LHCN-M2 (cell line): ENCODE measurements at regions not wholly inside any gene's neighbourhood (a gene's known extent, or its start where the extent isn't known, plus 50 kb on each side); places are given as distances from the start of the nearest gene placed in this dataset.

ENCODE experiments used
- DNase-seq: peaks from one replicate; pipeline ENCODE4 v3.0.0-alpha.2; 2012; ENCODE audit warnings: low read depth

GRCh38 chr3:117705011-117705410 is 995.4 kb downstream of the TUSC7 start:
- no peak for DNase-seq

GRCh38 chr3:117706037-117706436 is 996.5 kb downstream of the TUSC7 start:
- peak; percentile 73 for DNase-seq

GRCh38 chr3:117706756-117707155 is 997.2 kb downstream of the TUSC7 start:
- peak; percentile 16 for DNase-seq

GRCh38 chr3:117708601-117709000 is 999.0 kb downstream of the TUSC7 start:
- no peak for DNase-seq

GRCh38 chr3:117709108-117709507 is 999.5 kb downstream of the TUSC7 start:
- no peak for DNase-seq

- no peak for DNase-seq
These were observed 1000.9 kb downstream of the TUSC7 start for GRCh38 chr3:117710501-117710900.

- peak; percentile 15 for DNase-seq
These were observed 1009.8 kb downstream of the TUSC7 start for GRCh38 chr3:117719316-117719926.

GRCh38 chr3:117721866-117722265 is 1012.3 kb downstream of the TUSC7 start:
- no peak for DNase-seq

- no peak for DNase-seq
These were observed 1013.3 kb downstream of the TUSC7 start for GRCh38 chr3:117722856-117723255.

GRCh38 chr3:117723825-117724224 is 1014.2 kb downstream of the TUSC7 start:
- DNase-seq, result no peak

GRCh38 chr3:117725314-117725713 is 1015.7 kb downstream of the TUSC7 start:
- no peak for DNase-seq

- no peak for DNase-seq
These were observed 1017.2 kb downstream of the TUSC7 start for GRCh38 chr3:117726776-117727175.

- DNase-seq, result no peak
These were observed 1018.6 kb downstream of the TUSC7 start for GRCh38 chr3:117728226-117728625.

GRCh38 chr3:117734496-117734895 is 1024.9 kb downstream of the TUSC7 start:
- peak; percentile 64 for DNase-seq

- DNase-seq, result peak; percentile 72
These were observed 1026.0 kb downstream of the TUSC7 start for GRCh38 chr3:117735481-117736101.

- peak; percentile 9 for DNase-seq
These were observed 1027.3 kb downstream of the TUSC7 start for GRCh38 chr3:117736846-117737245.

GRCh38 chr3:117743993-117744392 is 1034.4 kb downstream of the TUSC7 start:
- no peak for DNase-seq

GRCh38 chr3:117744935-117745334 is 1035.4 kb downstream of the TUSC7 start:
- DNase-seq, result no peak

- no peak for DNase-seq
These were observed 1035.9 kb downstream of the TUSC7 start for GRCh38 chr3:117745516-117745915.

- DNase-seq, result no peak
These were observed 1036.5 kb downstream of the TUSC7 start for GRCh38 chr3:117746066-117746465.

- DNase-seq, result no peak
These were observed 1038.6 kb downstream of the TUSC7 start for GRCh38 chr3:117748131-117748530.

GRCh38 chr3:117750674-117751269 is 1041.2 kb downstream of the TUSC7 start:
- no peak for DNase-seq

GRCh38 chr3:117751651-117752050 is 1042.1 kb downstream of the TUSC7 start:
- no peak for DNase-seq
